ENCODE measurements at regions not wholly inside any gene's neighbourhood (a gene's known extent, or its start where the extent isn't known, plus 50 kb on each side); places are given as distances from the start of the nearest gene placed in this dataset.

DNA sequence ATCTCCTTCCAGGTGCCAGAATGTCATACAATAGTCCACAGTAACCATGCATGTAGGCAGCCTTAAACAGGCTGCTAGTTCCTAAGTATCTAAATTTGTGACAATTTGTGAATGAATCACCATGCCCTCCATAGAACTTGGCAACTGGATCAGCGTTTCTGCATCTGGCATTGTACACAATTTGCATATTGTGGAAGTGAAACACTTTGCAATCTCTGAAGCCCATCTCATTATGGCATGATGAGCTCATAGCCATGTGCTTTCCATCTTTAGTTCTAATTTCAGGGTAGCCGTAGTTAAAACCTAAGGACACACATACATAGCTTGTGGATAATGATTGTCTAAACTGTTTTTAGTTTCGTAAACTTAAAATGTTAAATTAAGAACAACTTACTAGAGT, 573.6 kb downstream of the PPP4R3C start:
- TF ChIP-seq, protein P1, sequence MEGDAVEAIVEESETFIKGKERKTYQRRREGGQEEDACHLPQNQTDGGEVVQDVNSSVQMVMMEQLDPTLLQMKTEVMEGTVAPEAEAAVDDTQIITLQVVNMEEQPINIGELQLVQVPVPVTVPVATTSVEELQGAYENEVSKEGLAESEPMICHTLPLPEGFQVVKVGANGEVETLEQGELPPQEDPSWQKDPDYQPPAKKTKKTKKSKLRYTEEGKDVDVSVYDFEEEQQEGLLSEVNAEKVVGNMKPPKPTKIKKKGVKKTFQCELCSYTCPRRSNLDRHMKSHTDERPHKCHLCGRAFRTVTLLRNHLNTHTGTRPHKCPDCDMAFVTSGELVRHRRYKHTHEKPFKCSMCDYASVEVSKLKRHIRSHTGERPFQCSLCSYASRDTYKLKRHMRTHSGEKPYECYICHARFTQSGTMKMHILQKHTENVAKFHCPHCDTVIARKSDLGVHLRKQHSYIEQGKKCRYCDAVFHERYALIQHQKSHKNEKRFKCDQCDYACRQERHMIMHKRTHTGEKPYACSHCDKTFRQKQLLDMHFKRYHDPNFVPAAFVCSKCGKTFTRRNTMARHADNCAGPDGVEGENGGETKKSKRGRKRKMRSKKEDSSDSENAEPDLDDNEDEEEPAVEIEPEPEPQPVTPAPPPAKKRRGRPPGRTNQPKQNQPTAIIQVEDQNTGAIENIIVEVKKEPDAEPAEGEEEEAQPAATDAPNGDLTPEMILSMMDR (IDR thresholded peaks at IDR 0.05; ENCODE audit: poor library complexity) = no peak
- TF ChIP-seq EZH2 (IDR thresholded peaks at IDR 0.05; ENCODE audit: borderline replicate concordance) (no peak), EZH2phosphoT487 (IDR thresholded peaks at IDR 0.05; ENCODE audit: low read depth, severe bottlenecking, unreplicated experiment) (no peak)
